Left lung (tissue), 4 donors: ENCODE measurements at regions not wholly inside any gene's neighbourhood (a gene's known extent, or its start where the extent isn't known, plus 50 kb on each side); places are given as distances from the start of the nearest gene placed in this dataset.
"Not testable (repeated sequence)": the region's sequence is repeated elsewhere in the genome, so short reads cannot be mapped to it uniquely, and the experiment has no call there.

Experiments used
- ATAC-seq: fragments of 200-7000 bp; cut with Tn5 transposase; one replicate; pipeline ENCODE4 v1.9.1; 2020; ENCODE audit warnings: moderate library complexity
- DNase-seq, 4 donors: peaks; one replicate each; pipeline ENCODE4 v3.0.0-alpha.2; 2013 to 2020
- H3K27ac ChIP-seq, 2 donors: fragments of 200-600 bp; sonication (generic) in 1 of 2; one replicate each; pipeline versions ENCODE4 v1.5.0 to v1.8.0; 2020 to 2021
- H3K27me3 ChIP-seq, 2 donors: fragments of 200-600 bp; sonication (generic) in 1 of 2; one replicate each; pipeline versions ENCODE4 v1.5.0 to v1.8.0; 2020 to 2021
- H3K36me3 ChIP-seq, 2 donors: fragments of 200-600 bp; sonication (generic) in 1 of 2; one replicate each; pipeline versions ENCODE4 v1.5.0 to v1.8.0; 2020 to 2021
- H3K4me1 ChIP-seq, 2 donors: fragments of 200-600 bp; one replicate each; pipeline ENCODE4 v1.8.0; 2021
- H3K4me3 ChIP-seq, 2 donors: fragments of 200-600 bp; sonication (generic) in 1 of 2; one replicate each; pipeline versions ENCODE4 v1.5.0 to v1.8.0; 2020 to 2021; ENCODE audit warnings: mild to moderate bottlenecking in 1 of 2
- H3K9me3 ChIP-seq, 2 donors: fragments of 200-600 bp; sonication (generic) in 1 of 2; one replicate each; pipeline versions ENCODE4 v1.5.0 to v1.8.0; 2020 to 2021
- CTCF ChIP-seq, 2 donors: fragments of 200-600 bp; sonication (generic) in 1 of 2; IDR thresholded peaks; one replicate each; pipeline versions ENCODE4 v1.5.0 to v1.8.0; 2021; ENCODE audit warnings: antibody characterized with exemption in 2 of 2
- intact Hi-C, 2 donors: fragments of 100-400 bp; cut with DNase I; formaldehyde crosslinking; loops; one replicate each; pipeline versions ENCODE4 v1.11.2 to v1.14.2; 2022
- donor health status: DM: no; HTN: yes; CAD: no.
- donor health status: DM: no; HTN: no; CAD: no.

GRCh38 chr3:161939918-161940620, 443.5 kb downstream of the OTOL1 start:
- no peak overlapping the region for H3K4me3 ChIP-seq
- DNase-seq = peak in 2 of 4 donors; percentile 15 to 28
- no peak for TF ChIP-seq CTCF (IDR thresholded peaks at IDR 0.05)
- no peaks in the 10 kb centered on the region for H3K4me1 ChIP-seq
- peaks cover 0 to 10% of the 10 kb centered on the region in 2 donors for H3K9me3 ChIP-seq
- no peaks in the 10 kb centered on the region for H3K27me3 ChIP-seq
- no peak overlapping the region for H3K27ac ChIP-seq
- H3K36me3 ChIP-seq = no peaks in the 10 kb centered on the region
- intact Hi-C loops = no loop called here
- no peak for ATAC-seq

- no peak for TF ChIP-seq CTCF (IDR thresholded peaks at IDR 0.05)
- DNase-seq (peak in 1 of 4 donors; percentile 7), ATAC-seq (no peak)
- intact Hi-C loops = no loop called here
- no peak overlapping the region for H3K4me3 ChIP-seq
- H3K9me3 ChIP-seq = peaks cover 0 to 10% of the 10 kb centered on the region in 2 donors
- H3K27ac ChIP-seq = no peak overlapping the region
- no peaks in the 10 kb centered on the region for H3K36me3 ChIP-seq
- H3K4me1 ChIP-seq = no peaks in the 10 kb centered on the region
- H3K27me3 ChIP-seq = no peaks in the 10 kb centered on the region
Observed at GRCh38 chr3:161940621-161940965, 444.0 kb downstream of the OTOL1 start.

GRCh38 chr3:161941891-161942290, 445.3 kb downstream of the OTOL1 start:
- no peaks in the 10 kb centered on the region for H3K4me1 ChIP-seq
- no peaks in the 10 kb centered on the region for H3K36me3 ChIP-seq
- no peak for DNase-seq
- no peak for ATAC-seq
- no peak overlapping the region for H3K27ac ChIP-seq
- TF ChIP-seq CTCF (IDR thresholded peaks at IDR 0.05) = no peak
- intact Hi-C loops = no loop called here
- peaks cover 0 to 8% of the 10 kb centered on the region in 2 donors for H3K9me3 ChIP-seq
- no peak overlapping the region for H3K4me3 ChIP-seq
- no peaks in the 10 kb centered on the region for H3K27me3 ChIP-seq

DNA sequence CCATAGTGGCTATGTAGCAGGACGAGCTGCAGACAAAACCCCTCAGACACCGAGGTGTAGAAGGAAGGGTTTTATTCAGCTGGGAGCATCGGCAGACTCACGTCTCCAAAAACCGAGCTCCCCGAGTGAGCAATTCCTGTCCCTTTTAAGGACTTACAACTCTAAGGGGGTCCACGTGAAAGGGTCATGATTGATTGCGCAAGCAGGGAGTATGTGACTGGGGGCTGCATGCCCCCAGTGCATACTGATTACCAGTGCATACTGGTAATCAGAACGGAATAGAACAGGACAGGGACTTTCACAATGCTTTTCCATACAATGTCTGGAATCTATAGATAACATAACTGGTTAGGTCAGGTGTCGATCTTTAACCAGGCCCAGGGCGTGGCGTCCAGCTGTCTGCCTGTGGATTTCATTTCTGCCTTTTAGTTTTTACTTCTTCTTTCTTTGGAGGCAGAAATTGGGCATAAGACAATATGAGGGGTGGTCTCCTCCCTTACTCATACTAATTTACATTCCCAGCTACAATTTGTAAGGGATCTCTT, 447.3 kb downstream of the OTOL1 start:
- H3K4me1 ChIP-seq, ATAC-seq, H3K9me3 ChIP-seq, DNase-seq, intact Hi-C loops, H3K27me3 ChIP-seq, H3K27ac ChIP-seq, H3K36me3 ChIP-seq, H3K4me3 ChIP-seq: not testable (repeated sequence)

- Histone ChIP-seq H3K9me3 (peaks cover 0 to 4% of the 10 kb centered on the region in 2 donors), H3K36me3 (no peaks in the 10 kb centered on the region), H3K4me1 (no peaks in the 10 kb centered on the region), H3K27me3 (no peaks in the 10 kb centered on the region), H3K4me3 (no peak overlapping the region), H3K27ac (no peak overlapping the region)
- TF ChIP-seq CTCF (IDR thresholded peaks at IDR 0.05) = no peak
- DNase-seq = no peak
- intact Hi-C loops = no loop called here
- ATAC-seq = no peak
Observed at GRCh38 chr3:161946443-161946960, 449.9 kb downstream of the OTOL1 start.
